Uterus (tissue), 3 donors: ENCODE measurements at regions not wholly inside any gene's neighbourhood (a gene's known extent, or its start where the extent isn't known, plus 50 kb on each side); places are given as distances from the start of the nearest gene placed in this dataset.

ENCODE experiments used
- DNase-seq, 2 donors: peaks; one replicate each; pipeline ENCODE4 v3.0.0-alpha.2; 2019 to 2020
- H3K27ac ChIP-seq, 2 donors: fragments of 200-600 bp; sonication (generic); 1 replicate in 1 of 2; 2 replicates in 1 of 2; pipeline ENCODE4 v1.5.1; 2016 to 2018
- H3K27me3 ChIP-seq, 2 donors: fragments of 200-600 bp; sonication (generic); one replicate each; pipeline ENCODE4 v1.5.1; 2018 to 2019; ENCODE audit warnings: control low read depth in 1 of 2
- H3K36me3 ChIP-seq, 2 donors: fragments of 200-600 bp; sonication (generic); one replicate each; pipeline ENCODE4 v1.5.1; 2019; ENCODE audit warnings: control low read depth in 1 of 2
- H3K4me1 ChIP-seq, 2 donors: fragments of 200-600 bp; sonication (generic); one replicate each; pipeline ENCODE4 v1.5.1; 2018 to 2019; ENCODE audit warnings: control low read depth in 1 of 2
- H3K4me3 ChIP-seq, 2 donors: fragments of 200-600 bp; sonication (generic); 1 replicate in 1 of 2; 2 replicates in 1 of 2; pipeline ENCODE4 v1.5.1; 2018 to 2019; ENCODE audit warnings: mild to moderate bottlenecking in 1 of 2
- H3K9me3 ChIP-seq, 2 donors: fragments of 200-600 bp; sonication (generic); one replicate each; pipeline ENCODE4 v1.5.1; 2019; ENCODE audit warnings: control low read depth in 1 of 2
- CTCF ChIP-seq, 4 experiments: fragments of 200-600 bp in 2 of 4; fragments of 450-650 bp in 2 of 4; sonication (generic) in 2 of 4; IDR thresholded peaks; one replicate each; pipeline ENCODE4 v1.5.1; 2016 to 2019; ENCODE audit warnings: antibody characterized with exemption in 4 of 4, mild to moderate bottlenecking in 2 of 4, moderate library complexity in 1 of 4
- POLR2A ChIP-seq, 2 donors: fragments of 450-650 bp; IDR thresholded peaks; one replicate each; pipeline ENCODE4 v1.6.1; 2016; ENCODE audit warnings: antibody characterized with exemption in 2 of 2, mild to moderate bottlenecking in 1 of 2, moderate library complexity in 1 of 2
- intact Hi-C: fragments of 100-400 bp; cut with DNase I; formaldehyde crosslinking; loops from one replicate; pipeline ENCODE4 v1.15.1; 2023; ENCODE audit warnings: low total_unique reads
- donor health status: DM: yes; HTN: yes; CAD: no.

- DNase-seq, result no peak
- Histone ChIP-seq H3K36me3 (no peaks in the 10 kb centered on the region), H3K27me3 (no peaks in the 10 kb centered on the region), H3K9me3 (no peaks in the 10 kb centered on the region), H3K4me1 (no peaks in the 10 kb centered on the region), H3K27ac (no peak overlapping the region), H3K4me3 (no peak overlapping the region)
- intact Hi-C loops, result no loop called here
- TF ChIP-seq CTCF (IDR thresholded peaks at IDR 0.05) (no peak), POLR2A (IDR thresholded peaks at IDR 0.05) (no peak)
Measured at GRCh38 chr5:167918813-167919483, 372.5 kb upstream of the WWC1 start.

- Histone ChIP-seq H3K36me3 (no peaks in the 10 kb centered on the region), H3K27ac (no peak overlapping the region), H3K9me3 (no peaks in the 10 kb centered on the region), H3K4me1 (no peaks in the 10 kb centered on the region), H3K27me3 (no peaks in the 10 kb centered on the region), H3K4me3 (no peak overlapping the region)
- DNase-seq, result no peak
- intact Hi-C loops, result no loop called here
- TF ChIP-seq CTCF (IDR thresholded peaks at IDR 0.05) (no peak), POLR2A (IDR thresholded peaks at IDR 0.05) (no peak)
Measured at GRCh38 chr5:167920589-167920988, 370.9 kb upstream of the WWC1 start.

- no peaks in the 10 kb centered on the region for H3K36me3 ChIP-seq
- TF ChIP-seq POLR2A (IDR thresholded peaks at IDR 0.05) (no peak), CTCF (IDR thresholded peaks at IDR 0.05) (no peak)
- H3K9me3 ChIP-seq, result no peaks in the 10 kb centered on the region
- no peaks in the 10 kb centered on the region for H3K27me3 ChIP-seq
- H3K27ac ChIP-seq, result no peak overlapping the region
- DNase-seq, result no peak
- intact Hi-C loops, result no loop called here
- no peak overlapping the region for H3K4me3 ChIP-seq
- no peaks in the 10 kb centered on the region for H3K4me1 ChIP-seq
Measured at GRCh38 chr5:167921796-167922195, 369.6 kb upstream of the WWC1 start.

GRCh38 chr5:167923396-167923795, 368.0 kb upstream of the WWC1 start:
- no peaks in the 10 kb centered on the region for H3K9me3 ChIP-seq
- H3K27me3 ChIP-seq, result no peaks in the 10 kb centered on the region
- no peaks in the 10 kb centered on the region for H3K36me3 ChIP-seq
- no peaks in the 10 kb centered on the region for H3K4me1 ChIP-seq
- intact Hi-C loops, result no loop called here
- H3K27ac ChIP-seq, result no peak overlapping the region
- no peak for TF ChIP-seq POLR2A (IDR thresholded peaks at IDR 0.05)
- TF ChIP-seq CTCF (IDR thresholded peaks at IDR 0.05), result no peak
- no peak for DNase-seq
- no peak overlapping the region for H3K4me3 ChIP-seq

- Histone ChIP-seq H3K4me1 (no peaks in the 10 kb centered on the region), H3K27ac (no peak overlapping the region), H3K9me3 (no peaks in the 10 kb centered on the region), H3K4me3 (no peak overlapping the region), H3K36me3 (no peaks in the 10 kb centered on the region), H3K27me3 (no peaks in the 10 kb centered on the region)
- intact Hi-C loops, result no loop called here
- DNase-seq, result no peak
- no peak for TF ChIP-seq CTCF (IDR thresholded peaks at IDR 0.05)
- no peak for TF ChIP-seq POLR2A (IDR thresholded peaks at IDR 0.05)
Measured at GRCh38 chr5:167929841-167930240, 361.6 kb upstream of the WWC1 start.
